Astrocyte of the spinal cord (primary cell): ENCODE measurements at regions not wholly inside any gene's neighbourhood (a gene's known extent, or its start where the extent isn't known, plus 50 kb on each side); places are given as distances from the start of the nearest gene placed in this dataset.

Source experiments
- DNase-seq: peaks from one replicate; pipeline ENCODE4 v3.0.0; 2011; ENCODE audit warnings: low read depth, low spot score
- H3K4me3 ChIP-seq: 2 replicates; pipeline ENCODE4 v1.5.1; 2011; ENCODE audit warnings: low read depth, mild to moderate bottlenecking, low read length, moderate library complexity
- in situ Hi-C: cut with HindIII; loops from 2 replicates; pipeline ENCODE4 v1.10.0; 2017; ENCODE audit warnings: low sequenced_read_pairs
- TF ChIP-seq, protein P1 (sequence below): IDR thresholded peaks from 2 replicates; pipeline ENCODE4 v1.5.1; 2012; ENCODE audit warnings: low read depth, mild to moderate bottlenecking, low read length, inconsistent platforms

DNA sequence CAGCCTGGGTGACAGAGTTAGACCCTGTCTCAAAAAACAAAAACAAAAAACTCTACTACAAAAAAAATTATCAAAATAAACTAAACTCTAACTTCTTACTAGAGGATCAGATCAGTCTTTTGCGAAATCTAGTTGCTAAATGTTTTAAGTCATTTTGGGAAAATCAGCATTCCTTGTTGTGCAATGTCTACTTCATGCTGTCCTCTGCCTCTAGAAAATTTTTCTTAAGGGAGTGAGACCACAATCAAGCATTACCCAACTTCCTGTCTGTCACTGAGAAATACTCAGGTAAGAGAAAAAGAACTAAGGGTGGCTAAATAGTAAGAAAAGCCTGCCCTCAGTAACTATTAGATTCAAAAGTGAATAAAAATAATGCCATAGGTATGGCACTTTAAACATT, 67.2 kb upstream of the FOXD3 start:
- in situ Hi-C loops, result no loop called here
- TF ChIP-seq, protein P1, sequence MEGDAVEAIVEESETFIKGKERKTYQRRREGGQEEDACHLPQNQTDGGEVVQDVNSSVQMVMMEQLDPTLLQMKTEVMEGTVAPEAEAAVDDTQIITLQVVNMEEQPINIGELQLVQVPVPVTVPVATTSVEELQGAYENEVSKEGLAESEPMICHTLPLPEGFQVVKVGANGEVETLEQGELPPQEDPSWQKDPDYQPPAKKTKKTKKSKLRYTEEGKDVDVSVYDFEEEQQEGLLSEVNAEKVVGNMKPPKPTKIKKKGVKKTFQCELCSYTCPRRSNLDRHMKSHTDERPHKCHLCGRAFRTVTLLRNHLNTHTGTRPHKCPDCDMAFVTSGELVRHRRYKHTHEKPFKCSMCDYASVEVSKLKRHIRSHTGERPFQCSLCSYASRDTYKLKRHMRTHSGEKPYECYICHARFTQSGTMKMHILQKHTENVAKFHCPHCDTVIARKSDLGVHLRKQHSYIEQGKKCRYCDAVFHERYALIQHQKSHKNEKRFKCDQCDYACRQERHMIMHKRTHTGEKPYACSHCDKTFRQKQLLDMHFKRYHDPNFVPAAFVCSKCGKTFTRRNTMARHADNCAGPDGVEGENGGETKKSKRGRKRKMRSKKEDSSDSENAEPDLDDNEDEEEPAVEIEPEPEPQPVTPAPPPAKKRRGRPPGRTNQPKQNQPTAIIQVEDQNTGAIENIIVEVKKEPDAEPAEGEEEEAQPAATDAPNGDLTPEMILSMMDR, result no peak

DNA sequence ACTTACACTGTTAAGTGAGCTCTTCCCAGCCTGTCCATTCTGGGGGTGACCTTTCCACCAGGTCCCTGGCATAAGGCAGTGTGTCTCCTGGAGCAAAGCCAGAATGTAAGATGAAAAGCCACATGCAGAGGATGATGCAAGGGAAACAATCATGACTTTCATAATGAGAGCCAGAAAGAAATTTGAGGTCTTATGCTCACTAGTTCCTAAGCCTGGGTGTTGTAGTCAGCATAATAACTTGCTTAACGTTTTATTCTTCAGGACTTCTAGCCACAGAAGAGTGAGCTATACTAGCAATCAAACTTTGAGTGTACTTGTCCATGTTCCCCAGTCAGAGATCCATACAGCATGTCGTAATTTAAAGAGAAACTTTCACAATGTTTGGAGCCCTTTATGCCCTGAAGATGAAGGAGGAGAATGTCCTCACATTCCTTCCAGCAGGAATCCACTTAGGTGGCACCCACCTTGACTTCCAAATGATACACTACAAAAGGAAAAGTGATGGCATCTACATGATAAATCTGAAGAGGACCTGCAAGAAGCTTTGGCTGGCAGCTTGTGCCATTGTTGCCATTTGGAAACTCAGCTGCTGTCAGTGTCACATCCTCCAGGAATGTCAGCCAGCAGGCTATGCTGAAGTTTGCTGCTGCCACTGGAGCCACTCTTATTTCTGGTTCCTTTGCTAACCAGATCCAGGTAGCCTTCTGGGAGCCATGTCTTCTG, 60.5 kb upstream of the FOXD3 start:
- H3K4me3 ChIP-seq, result no peak overlapping the region
- DNase-seq, result peak; percentile 15
- in situ Hi-C loops, result no loop called here
- TF ChIP-seq, protein P1, result no peak

More for the DNA sequence above, 67.2 kb upstream of the FOXD3 start:
- no peak for DNase-seq
- no peak overlapping the region for H3K4me3 ChIP-seq

DNA sequence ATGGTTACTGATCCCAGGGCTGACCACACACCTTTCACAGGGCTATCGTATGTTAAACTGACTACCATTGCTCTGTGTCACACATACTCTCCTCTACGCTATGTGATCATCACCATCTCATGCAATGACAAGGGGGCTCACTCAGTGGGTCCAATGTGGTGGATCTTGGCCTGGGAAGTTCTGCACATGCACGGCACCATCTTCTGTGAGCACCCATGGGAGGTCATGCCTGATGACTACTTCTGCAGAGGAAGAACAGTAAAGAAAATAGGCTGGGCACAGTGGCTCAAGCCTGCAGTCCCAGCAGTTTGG, 60.0 kb upstream of the FOXD3 start:
- no peak overlapping the region for H3K4me3 ChIP-seq
- in situ Hi-C loops, result no loop called here
- TF ChIP-seq, protein P1, result no peak
- DNase-seq, result no peak

DNA sequence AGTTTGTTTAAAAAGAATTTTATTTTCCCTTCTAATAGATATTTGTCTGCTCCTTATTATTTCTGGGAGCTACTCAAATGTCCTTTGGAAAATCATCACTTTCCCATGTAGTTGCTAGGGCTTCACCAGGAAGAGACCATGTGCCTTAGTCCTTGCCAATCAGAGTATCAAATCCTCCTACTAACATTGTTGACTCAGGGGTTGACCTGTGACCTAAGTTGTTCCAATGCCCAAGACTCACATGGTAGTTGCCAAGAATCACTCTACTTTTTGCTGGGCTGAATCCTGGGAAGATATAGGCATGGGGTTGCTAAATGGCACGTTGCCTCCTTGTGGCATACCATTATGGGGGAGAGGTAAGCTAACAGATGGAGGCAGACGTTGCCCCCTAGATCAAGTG, 58.2 kb upstream of the FOXD3 start:
- TF ChIP-seq, protein P1, result no peak
- DNase-seq, result no peak

DNA sequence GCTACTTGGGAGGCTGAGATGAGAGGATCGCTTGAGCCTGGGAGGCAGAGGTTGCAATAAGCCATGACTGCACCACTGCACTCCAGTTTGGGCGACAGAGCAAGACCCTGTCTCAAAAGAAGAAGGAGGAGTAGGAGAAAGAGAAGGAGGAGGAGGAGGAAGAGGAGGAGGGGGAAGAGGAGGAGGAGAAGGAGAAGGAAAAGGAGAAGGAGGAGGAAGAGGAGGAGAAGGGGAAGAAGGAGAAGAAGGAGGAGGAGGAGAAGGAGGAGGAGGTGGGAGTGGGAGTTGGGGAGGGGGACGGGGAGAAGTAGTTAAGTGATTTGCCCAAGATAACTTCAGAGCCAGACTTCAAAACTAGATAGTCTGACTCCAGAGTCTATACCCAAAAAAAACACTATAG, 55.5 kb upstream of the FOXD3 start:
- no peak for DNase-seq
- no peak overlapping the region for H3K4me3 ChIP-seq
- in situ Hi-C loops, result no loop called here
- TF ChIP-seq, protein P1, result no peak

More for the DNA sequence above, 58.2 kb upstream of the FOXD3 start:
- H3K4me3 ChIP-seq, result no peak overlapping the region
- in situ Hi-C loops, result no loop called here

DNA sequence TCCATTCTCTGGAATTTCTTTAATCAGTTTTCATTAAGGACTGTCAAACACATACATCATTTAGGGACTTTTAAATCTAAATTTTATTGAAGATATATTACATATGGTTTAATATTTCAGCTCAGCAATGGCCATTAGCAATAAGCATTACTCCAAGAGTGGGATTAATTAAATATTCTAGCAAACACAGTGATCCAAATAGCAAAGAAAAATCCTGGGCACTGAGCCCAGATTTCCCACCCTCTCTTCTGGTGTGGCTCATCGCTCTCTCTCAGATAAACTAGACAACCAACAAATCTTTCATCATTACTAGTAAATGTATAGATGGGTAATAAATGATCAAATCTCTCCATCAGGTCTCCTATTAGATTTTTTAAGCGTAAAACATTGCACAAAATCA, 53.5 kb upstream of the FOXD3 start:
- H3K4me3 ChIP-seq, result no peak overlapping the region
- in situ Hi-C loops, result no loop called here
- no peak for DNase-seq
- TF ChIP-seq, protein P1, result no peak
